ENCODE measurements at regions not wholly inside any gene's neighbourhood (a gene's known extent, or its start where the extent isn't known, plus 50 kb on each side); places are given as distances from the start of the nearest gene placed in this dataset.

GRCh38 chr1:196075621-196076020 lies 532.6 kb downstream of the KCNT2 start:
- no peak for TF ChIP-seq CTCF (IDR thresholded peaks at IDR 0.05; ENCODE audit: poor library complexity)
- TF ChIP-seq EZH2phosphoT487 (IDR thresholded peaks at IDR 0.05; ENCODE audit: low read depth, severe bottlenecking, unreplicated experiment) = no peak
- TF ChIP-seq EZH2 (IDR thresholded peaks at IDR 0.05; ENCODE audit: borderline replicate concordance) = no peak
